SW480 (cell line): ENCODE measurements at regions not wholly inside any gene's neighbourhood (a gene's known extent, or its start where the extent isn't known, plus 50 kb on each side); places are given as distances from the start of the nearest gene placed in this dataset.

ENCODE experiments used
- DNase-seq: peaks from one replicate; pipeline ENCODE4 v3.0.0-alpha.2; 2016; ENCODE audit warnings: low spot score

DNA sequence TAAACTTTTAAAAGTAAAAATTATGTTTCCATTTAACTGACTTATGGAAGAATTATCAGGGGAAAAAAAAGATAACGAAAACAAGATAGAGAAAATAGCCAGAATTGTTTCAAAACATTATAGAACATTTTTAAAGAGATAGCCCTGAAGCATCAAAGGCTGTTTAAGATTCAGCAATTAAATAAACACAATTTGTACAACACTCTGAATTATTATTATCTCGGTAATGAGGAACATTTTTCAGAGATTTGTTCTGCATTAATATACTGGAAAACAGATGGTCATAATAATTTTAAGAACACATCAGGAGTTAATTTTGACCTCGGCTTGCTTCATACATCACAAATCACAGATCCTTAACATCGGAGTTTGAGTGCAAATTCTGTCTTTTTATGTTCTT is 643.8 kb downstream of the SORCS1 start:
- no peak for DNase-seq

DNA sequence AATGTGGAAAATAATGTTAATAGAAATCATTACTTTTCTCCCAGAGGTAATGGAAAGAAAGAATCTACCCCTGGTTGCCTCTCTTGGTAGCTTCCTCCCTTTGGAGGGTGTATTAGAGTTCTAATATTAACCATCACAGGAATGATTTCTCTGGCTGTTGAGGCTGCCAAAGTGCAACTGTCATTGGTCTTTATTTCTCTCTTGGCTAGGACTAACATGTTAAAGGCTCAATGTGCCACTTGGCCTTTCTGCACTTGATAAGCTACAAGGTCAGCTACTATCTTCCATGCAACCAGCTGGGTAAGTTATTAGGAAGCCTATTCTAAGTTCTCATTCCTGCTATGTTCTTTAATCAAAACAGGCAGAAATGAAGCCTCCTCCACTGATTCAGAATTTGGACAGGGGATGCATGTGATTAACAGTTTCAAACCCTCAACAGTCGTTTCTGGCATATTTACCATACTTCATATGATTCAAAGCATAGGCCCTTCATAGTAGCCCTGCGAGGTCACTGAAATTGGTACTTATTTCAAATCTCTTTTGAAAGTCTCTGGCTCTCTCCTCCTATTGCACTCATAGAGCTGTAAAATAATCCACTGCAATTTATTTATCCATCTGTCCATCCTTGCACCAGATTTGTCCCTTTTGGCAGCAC is 645.0 kb downstream of the SORCS1 start:
- no peak for DNase-seq

DNA sequence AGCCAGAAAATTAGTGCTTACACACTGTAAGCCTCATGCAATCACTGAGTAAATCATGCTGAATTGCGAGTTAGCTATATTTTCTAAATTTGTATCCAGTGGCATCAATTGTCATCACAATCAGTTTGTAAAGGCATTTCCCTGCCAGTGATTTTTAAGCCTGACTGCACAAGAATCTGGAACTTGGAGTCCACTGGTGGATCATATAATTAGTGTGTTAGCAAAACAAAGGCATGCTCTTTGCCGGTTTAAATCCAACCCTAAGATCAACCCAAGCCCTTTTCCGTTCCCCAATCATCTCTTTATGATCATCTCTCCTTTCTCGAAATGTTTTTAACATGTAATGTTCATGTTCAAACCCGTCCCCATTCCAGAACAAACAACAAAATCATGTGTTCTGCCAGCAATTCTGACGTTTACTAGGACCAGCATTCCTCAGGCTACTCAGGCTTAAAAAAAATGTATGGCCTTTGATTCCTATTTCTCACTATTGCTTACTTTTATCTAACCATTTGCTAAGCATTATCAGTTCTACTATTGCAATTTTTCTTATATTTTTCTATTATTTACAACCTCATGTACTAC is 649.2 kb downstream of the SORCS1 start:
- DNase-seq: no peak

DNA sequence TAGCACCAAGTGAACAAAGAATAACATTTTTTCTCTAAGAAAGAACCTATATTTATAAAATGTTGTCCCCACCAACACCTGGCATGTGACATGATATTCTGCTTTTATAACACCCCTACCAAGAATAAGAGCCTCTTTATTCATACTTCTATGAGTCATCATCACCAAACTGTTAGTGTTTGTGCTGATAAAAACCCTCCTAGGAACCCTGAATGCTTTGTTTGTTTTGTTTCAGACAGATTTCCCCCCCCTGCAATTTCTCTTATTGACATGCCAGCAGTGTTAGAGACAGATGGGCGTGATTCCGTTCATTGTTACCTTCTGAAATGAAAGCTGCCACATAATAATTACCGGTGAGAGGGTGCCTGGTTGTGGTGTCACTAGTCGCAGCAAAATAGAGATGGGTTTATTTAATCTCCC is 651.1 kb downstream of the SORCS1 start:
- DNase-seq: peak; percentile 89

DNA sequence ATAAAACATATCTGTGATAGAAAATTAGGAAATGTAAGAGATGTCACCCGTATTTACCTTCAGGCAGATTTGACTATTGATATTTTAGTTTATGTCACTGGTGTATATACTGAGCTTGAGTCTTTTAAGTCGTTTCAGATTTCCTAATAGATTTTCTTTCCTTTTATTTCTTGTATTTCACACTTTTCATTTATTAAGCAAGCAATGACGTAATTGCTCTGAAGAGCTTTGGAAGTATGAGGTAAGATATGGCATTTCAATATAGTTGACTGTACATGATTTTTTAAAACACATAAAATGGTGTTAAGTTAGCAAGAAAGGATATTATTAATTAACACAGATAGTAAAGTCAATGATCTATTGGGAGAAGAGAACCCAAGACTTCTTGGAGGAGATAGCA is 652.6 kb downstream of the SORCS1 start:
- no peak for DNase-seq

DNA sequence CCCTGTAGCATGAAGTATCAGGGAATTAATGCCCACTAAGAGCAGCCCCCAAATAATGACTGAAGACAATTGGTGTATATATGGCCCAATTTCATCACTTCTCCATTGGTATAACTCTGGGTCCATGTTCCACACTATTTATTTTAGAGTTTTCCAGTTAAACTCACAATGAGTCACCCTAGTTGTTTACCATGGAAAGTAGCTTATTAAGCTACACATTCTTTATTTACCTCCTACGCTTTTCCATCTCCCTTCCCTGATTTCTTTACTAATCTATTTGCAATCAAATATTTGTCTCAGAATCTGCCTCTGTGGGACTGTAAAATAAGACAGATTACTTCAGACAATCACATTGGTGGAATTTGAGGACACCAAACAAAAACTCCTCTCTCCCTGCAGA is 655.6 kb downstream of the SORCS1 start:
- no peak for DNase-seq

DNA sequence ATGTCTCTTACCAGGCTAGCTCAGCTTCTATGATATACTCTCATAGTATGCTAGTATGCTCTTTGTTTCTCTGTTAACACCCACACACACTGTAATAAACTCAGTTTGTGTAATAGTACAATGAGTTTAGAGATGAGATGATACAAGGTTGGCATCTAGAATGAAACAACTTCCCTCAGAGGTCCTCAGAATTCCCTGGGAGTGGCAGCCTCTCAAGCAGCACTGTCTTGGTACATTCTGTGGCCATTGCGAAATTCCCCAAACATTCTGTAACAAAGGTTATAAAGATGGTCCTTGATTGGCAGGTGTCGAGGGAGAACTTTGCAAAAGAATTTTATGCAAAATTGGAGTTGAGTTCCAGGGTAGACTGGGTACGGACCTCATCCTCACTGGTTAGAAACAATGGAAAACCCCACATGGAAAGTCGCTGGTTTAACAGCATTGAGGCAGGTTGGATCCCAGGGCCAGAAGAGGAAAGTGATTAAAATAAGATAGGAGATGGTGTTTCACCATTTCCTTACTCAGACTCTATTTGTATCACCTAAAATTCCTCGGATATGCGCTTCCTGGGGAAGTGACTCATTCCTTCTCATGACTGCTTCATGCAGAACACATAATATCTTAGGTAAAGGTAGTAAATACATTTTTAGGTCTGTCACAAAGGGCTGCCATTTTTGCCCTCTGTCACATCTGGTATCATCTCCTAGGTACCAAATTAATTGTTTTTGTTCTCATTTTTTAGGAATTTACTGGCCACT is 657.8 kb downstream of the SORCS1 start:
- DNase-seq: no peak

DNA sequence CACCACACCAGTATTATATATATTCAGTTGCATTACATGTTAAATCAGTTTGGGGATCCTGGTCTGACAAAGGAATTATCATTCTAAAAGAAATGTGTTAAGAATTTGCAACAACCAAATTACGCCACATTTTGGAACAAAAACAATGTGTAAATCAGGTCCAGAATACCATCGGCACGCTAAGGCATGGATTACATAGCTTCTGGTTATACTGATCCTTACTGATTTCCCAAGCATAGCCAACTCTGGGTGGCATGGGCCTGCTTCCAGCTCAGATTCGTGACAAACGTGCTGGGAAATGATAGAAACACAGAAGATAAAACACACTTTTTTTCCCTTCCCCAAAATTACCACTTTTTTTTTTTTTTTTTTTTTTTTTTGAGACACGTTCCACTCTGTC is 660.0 kb downstream of the SORCS1 start:
- DNase-seq: no peak

DNA sequence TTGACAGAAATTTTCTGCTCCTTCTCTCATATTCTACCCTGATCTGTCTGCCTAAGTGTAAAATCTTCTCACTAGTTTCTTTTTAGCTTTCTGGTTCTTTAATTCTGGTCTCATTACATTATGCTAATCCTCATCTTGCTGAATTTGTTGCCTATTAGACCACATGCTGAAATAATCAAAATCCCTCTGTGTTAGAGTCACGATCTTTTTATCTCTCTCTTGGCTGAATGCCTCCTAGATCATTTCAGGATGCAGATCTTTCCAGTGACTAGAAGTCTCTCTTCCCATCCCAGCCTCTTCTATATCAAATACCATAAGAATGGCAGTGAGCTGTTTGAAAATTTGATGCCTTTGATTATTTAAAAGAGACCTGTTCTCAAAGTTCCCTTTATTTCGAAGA is 661.9 kb downstream of the SORCS1 start:
- DNase-seq: no peak

DNA sequence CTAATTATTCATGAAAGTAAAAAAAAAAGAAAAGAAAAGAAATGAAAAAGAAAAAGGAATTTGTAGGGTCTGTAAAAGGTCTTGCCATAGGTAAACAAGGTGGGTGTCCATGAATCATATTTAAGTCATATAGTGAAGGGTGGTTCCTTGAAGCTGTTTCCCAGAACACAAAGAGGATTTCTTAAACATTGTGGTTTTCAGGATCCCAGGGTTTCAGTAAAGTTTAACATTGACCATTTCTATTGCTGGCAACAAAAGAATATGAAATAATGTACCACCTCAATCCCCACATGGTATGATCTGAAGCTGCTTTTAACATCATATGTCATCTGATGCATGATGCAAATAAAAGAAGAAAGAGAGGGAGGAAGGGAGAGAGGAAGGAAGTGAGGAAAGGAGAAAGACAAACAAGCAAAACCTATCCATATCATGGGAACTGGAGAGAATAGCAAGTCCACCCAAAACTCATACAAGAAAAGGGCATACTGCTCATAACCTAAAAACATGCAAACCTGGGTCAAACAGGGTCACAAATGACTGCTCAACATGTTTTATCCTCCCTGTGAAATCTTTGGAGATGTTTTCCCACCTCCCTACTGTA is 663.5 kb downstream of the SORCS1 start:
- DNase-seq: no peak

DNA sequence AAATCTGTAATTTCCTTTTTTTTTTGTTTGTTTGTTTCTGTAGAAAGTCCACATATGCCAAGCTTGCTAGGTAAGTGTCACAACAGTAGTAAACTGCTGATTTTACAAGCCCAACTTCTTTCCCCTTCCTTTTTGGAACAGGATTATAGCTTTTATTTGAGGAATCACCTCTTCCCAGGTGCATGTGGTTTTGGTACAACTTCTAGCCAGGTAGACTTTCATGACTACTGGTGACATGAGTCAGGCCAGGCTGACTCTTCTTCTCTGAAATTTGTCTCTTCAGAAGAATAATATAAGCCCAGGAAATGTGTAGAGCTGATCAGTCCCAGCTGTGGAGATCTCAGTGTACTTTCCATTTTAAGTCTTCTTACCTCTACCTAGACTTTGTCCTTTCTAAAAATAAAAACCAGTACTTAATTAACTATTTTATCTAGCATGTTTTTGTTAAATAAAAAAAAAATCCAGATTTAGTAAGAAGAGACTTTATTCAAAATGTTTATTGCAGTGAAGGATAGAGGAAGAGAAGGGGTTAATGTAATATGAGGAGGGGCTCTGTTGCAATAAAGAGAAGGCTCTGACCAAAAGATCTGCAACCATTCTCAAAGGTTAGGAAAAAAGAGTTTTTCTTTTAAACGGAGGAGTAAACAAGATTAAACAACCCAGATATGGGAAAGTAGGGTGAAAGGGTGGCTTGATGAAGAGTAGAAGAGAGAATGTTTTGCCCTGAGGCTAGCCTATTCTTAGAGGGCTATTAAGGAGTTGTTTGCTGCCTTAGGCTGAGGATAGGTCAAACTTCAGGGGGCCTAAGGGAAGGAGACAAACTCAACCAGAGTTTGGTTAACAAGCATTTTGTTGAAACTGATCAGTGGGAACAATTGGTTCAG is 664.2 kb downstream of the SORCS1 start:
- DNase-seq: no peak

DNA sequence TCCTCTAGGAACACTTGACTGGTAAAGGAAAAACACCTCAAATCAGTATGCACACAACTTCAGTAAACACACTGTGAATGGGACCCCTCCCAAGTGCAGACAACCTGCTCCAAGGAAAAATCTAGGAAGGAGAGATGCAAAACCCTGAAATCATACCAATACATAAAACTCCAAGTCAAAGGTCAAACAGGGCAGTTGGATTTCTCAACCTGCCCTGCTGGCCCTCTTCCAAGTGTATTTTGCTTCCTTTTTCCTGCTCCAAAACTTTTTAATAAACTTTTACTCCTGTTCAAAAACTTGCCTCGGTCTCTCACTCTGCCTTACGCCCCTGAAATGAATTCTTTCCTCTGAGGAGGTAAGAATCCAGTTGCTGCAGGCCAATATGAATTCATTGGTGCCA is 665.1 kb downstream of the SORCS1 start:
- no peak for DNase-seq

DNA sequence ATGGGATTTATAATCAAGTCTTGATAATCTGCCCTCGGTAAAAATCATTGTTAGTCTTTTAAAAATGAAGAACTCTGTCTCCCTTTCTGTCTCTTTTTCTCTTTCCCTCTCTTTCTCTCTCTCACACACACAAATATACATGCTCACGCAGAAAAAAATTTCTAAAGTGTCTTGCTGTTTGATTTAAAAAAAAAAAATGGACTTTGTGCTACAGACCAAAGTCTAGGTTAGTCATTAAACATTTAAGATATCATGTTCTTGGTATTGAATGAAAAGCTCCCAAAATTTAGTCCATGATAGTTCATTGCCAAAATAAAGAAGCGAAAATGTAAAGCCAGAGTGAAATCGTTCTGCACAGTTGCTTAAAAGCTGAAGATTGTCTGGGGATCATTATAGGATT is 665.8 kb downstream of the SORCS1 start:
- DNase-seq: no peak

DNA sequence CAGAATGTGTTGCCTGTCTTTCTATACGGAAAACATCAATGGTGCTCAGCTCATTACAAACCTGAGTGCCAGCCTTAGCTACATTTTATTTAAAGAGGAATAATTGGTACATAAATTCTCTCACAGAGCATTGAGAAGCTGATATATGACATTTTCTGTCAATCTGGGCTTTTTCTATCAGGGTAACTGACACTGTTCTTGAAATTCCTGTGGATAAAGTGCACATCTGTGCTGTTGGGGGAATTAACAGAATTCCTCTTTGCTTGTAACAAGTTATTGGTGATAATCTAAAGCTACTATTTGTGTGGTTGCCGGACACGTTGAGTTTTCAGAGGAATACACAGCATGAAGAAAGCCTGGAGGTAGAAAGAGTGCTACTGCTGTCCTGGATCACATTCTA is 668.6 kb downstream of the SORCS1 start:
- no peak for DNase-seq

DNA sequence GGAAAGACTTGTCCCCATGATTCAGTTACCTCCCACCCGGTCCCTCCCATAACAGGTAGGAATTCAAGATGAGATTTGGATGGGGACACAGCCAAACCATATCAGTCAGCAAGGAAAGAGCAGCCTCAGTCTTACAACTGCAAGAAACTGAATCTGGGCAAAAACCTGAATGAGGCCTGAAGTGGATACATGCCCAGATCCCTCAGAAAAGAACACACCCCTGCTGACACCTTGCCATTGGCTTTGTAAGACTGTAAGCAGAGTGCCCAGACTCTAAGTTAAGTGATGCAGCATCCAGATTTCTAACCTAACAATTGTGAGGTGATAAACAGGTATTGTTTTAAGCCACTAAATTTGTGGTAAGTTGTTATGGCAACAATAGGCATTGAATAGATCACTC is 670.8 kb downstream of the SORCS1 start:
- no peak for DNase-seq

DNA sequence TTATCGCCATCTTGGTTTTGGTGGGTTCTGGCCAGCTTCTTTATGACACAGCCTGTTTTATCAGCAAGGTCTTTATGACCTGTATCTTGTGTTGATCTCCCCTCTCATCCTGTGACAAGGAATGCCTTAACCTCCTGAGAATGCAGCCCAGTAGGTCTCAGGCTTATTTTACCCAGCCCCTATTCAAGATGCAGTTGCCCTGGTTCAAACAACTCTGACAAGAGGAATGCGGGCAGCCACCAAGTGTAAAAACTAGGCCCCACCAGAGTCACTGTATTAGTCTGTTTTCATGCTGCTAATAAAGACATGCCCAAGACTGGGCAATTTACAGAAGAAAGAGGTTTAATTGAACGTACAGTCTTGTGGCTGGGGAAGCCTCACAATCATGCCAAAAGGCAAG is 671.3 kb downstream of the SORCS1 start:
- no peak for DNase-seq

DNA sequence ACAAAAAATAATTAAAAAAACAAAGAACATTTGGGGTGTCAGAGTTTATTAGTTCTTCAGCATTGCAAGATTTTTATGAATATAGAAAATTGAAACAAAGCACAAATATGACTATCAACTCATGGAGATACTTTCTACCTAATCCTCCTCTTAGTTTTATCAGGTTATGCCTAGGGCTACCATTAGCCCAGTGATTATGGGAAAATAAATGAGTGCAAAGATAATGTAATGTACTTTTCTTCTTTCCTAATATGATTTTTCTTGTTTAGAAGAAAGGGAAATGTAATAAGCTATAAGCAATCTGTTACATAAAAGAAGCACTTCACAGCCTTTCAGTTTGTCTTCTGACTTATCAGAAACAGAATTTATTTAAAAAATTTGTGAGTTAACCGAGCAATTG is 676.8 kb downstream of the SORCS1 start:
- no peak for DNase-seq

DNA sequence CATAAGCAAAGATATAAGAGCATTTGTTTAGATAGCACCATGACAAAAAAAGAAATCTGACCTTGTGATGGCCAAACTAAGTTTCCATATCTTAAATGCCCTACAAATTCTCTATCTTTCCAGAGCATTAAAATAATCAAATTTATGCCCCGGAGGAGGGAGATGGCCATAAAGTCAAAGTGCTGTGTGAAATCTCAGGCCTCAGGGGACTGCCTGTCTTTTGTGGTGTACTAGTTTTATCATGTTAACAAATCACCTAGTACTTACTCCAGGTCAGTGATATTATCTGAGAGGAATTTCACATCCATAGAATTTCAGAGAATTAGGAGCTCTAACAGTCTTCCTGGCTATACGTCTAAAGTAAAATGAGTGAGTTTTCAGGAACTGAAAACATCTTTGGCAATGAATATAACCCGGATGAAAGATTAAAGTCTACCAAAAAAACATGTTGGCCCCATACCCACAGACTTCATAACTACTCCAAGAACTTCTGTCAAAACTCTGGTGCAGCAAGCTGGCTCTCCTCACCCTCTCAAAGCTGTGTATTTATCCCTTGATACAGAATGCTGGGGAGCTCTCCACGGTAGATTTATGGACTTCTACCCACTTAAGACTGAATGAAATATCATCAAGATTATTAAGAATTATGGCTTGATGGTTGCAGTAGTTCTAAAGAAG is 682.8 kb downstream of the SORCS1 start:
- no peak for DNase-seq

DNA sequence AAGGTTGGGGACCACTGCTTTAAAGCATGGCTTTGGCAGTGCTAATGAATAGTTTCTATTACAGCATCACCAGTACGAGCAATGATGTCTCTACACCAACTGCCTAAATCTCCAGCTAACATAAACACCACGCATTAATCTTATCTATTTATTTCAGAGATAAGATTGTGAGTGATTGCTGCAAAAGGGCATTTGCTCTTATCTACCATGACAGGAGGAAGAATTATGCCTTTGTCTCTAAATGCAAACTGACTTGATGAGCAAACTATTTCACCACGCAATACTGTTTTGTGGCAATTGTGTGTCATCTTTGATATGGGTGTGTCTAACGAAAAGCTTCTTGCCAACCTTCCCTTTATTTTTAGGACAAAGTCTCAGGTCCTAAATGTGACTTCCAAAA is 684.9 kb downstream of the SORCS1 start:
- DNase-seq: no peak

DNA sequence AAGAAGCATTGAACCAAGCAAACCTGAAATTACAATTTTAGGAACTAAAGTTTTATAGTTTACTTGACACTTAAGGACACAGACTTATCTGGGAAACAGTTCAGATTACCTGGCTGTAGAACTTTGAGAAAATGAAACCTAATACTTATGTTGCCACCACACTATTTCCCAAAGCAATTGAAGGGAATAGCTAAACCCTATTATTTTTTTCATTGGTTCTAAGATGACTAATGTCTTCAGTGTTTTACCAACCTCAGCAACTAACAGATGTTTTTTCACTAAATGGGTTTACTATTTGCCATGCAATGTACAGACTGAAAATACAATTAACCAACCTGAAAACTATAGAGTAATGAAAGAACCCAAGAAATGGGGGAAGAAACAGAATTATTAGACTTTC is 689.6 kb downstream of the SORCS1 start:
- no peak for DNase-seq

DNA sequence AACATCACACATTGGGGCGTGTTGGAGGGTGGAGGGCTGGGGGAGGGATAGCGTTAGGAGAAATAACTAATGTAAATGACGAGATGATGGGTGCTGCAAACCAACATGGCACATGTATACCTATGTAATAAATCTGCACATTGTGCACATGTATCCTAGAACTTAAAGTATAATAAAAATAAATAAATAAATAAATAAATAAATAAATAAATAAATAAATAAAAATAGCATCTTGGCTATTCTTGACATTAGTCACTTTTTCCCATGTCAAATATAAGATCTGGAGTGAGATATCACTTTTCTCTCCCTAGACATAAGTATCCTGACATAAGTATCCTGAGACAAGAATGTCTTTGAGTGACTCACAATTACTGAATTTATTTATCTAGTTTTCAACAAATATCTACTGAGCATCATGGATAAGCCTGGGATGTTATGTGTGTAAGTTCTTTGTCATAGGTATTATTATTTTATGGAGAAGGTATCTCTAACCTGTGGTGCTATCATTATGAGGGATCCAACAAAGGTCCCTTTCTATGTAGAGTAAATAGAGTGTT is 691.3 kb downstream of the SORCS1 start:
- no peak for DNase-seq
